H9 (cell line): ENCODE measurements at regions not wholly inside any gene's neighbourhood (a gene's known extent, or its start where the extent isn't known, plus 50 kb on each side); places are given as distances from the start of the nearest gene placed in this dataset.

Source experiments
- DNase-seq: peaks from one replicate; pipeline ENCODE4 v3.0.0-alpha.2; 2017
- H2AFZ ChIP-seq: one replicate; pipeline ENCODE4 v1.6.1; 2013; ENCODE audit warnings: mild to moderate bottlenecking, low read length, control low read depth, moderate library complexity
- H2AK5ac ChIP-seq: 2 replicates; pipeline ENCODE4 v1.6.1; 2013; ENCODE audit warnings: low read length, control low read depth, mixed read lengths; ENCODE audit not compliant: insufficient read length
- H2BK120ac ChIP-seq: one replicate; pipeline ENCODE4 v1.6.1; 2013; ENCODE audit warnings: low read depth, mild to moderate bottlenecking, low read length, control low read depth, inconsistent platforms; ENCODE audit not compliant: poor library complexity, severe bottlenecking
- H2BK12ac ChIP-seq: 2 replicates; pipeline ENCODE4 v1.6.1; 2013; ENCODE audit warnings: low read length, control low read depth, mixed read lengths, low read depth; ENCODE audit not compliant: insufficient read length
- H2BK15ac ChIP-seq: 2 replicates; pipeline ENCODE4 v1.6.1; 2013; ENCODE audit warnings: low read depth, low read length, control low read depth
- H2BK20ac ChIP-seq: one replicate; pipeline ENCODE4 v1.6.1; 2013; ENCODE audit warnings: low read depth, mild to moderate bottlenecking, low read length, control low read depth, inconsistent platforms; ENCODE audit not compliant: poor library complexity, severe bottlenecking
- H2BK5ac ChIP-seq: 2 replicates; pipeline ENCODE4 v1.6.1; 2013; ENCODE audit warnings: low read length, control low read depth, mixed read lengths; ENCODE audit not compliant: insufficient read length
- H3K14ac ChIP-seq: 2 replicates; pipeline ENCODE4 v1.6.1; 2013; ENCODE audit warnings: low read length, control low read depth; ENCODE audit not compliant: insufficient read depth
- H3K18ac ChIP-seq: 2 replicates; pipeline ENCODE4 v1.6.1; 2013; ENCODE audit warnings: low read depth, mild to moderate bottlenecking, mixed read lengths, low read length, control low read depth; ENCODE audit not compliant: insufficient read length
- H3K23ac ChIP-seq: 2 replicates; pipeline ENCODE4 v1.6.1; 2013; ENCODE audit warnings: low read length, control low read depth, mixed read lengths, low read depth; ENCODE audit not compliant: insufficient read length
- H3K23me2 ChIP-seq: 2 replicates; pipeline ENCODE4 v1.6.1; 2013; ENCODE audit warnings: low read depth, mild to moderate bottlenecking, mixed read lengths, low read length, control low read depth; ENCODE audit not compliant: insufficient read length, poor library complexity, severe bottlenecking
- H3K27ac ChIP-seq: 2 replicates; pipeline ENCODE4 v1.5.1; 2013; ENCODE audit warnings: low read length, control low read depth, mixed read lengths, low read depth; ENCODE audit not compliant: insufficient read length
- H3K27me3 ChIP-seq: 2 replicates; pipeline ENCODE4 v1.6.1; 2013; ENCODE audit warnings: low read length, control low read depth, inconsistent platforms; ENCODE audit not compliant: insufficient read depth
- H3K4ac ChIP-seq: 2 replicates; pipeline ENCODE4 v1.6.1; 2013; ENCODE audit warnings: low read depth, mild to moderate bottlenecking, control low read depth, inconsistent platforms, low read length, moderate library complexity
- H3K4me1 ChIP-seq: 2 replicates; pipeline ENCODE4 v1.6.1; 2013; ENCODE audit warnings: low read length, control low read depth, inconsistent platforms; ENCODE audit not compliant: insufficient read depth
- H3K4me2 ChIP-seq: 2 replicates; pipeline ENCODE4 v1.6.1; 2013; ENCODE audit warnings: low read length, control low read depth, mixed read lengths; ENCODE audit not compliant: insufficient read length, insufficient read depth
- H3K56ac ChIP-seq: 2 replicates; pipeline ENCODE4 v1.6.1; 2013; ENCODE audit warnings: low read depth, mild to moderate bottlenecking, mixed read lengths, low read length, control low read depth; ENCODE audit not compliant: insufficient read length
- H3K79me1 ChIP-seq: 2 replicates; pipeline ENCODE4 v1.6.1; 2013; ENCODE audit warnings: low read depth, mild to moderate bottlenecking, moderate library complexity, low read length, control low read depth, inconsistent platforms; ENCODE audit not compliant: insufficient read depth, poor library complexity, severe bottlenecking
- H3K79me2 ChIP-seq: 2 replicates; pipeline ENCODE4 v1.6.1; 2013; ENCODE audit warnings: low read length, control low read depth, inconsistent platforms; ENCODE audit not compliant: insufficient read depth
- H3K9ac ChIP-seq: 2 replicates; pipeline ENCODE4 v1.6.1; 2013; ENCODE audit warnings: low read length, control low read depth, mixed read lengths; ENCODE audit not compliant: insufficient read length; ENCODE audit errors: extremely low read depth
- H3K9me3 ChIP-seq: one replicate; pipeline ENCODE4 v1.6.1; 2013; ENCODE audit warnings: low read depth, low read length, inconsistent platforms; ENCODE audit not compliant: control insufficient read depth
- H3T11ph ChIP-seq: one replicate; pipeline ENCODE4 v1.6.1; 2013; ENCODE audit warnings: mild to moderate bottlenecking, low read length, control low read depth, inconsistent platforms
- H4K20me1 ChIP-seq: one replicate; pipeline ENCODE4 v1.6.1; 2013; ENCODE audit not compliant: control insufficient read depth, insufficient read length, insufficient read depth
- H4K5ac ChIP-seq: 2 replicates; pipeline ENCODE4 v1.6.1; 2013; ENCODE audit warnings: low read depth, mild to moderate bottlenecking, mixed read lengths, low read length, control low read depth; ENCODE audit not compliant: insufficient read length
- H4K8ac ChIP-seq: replicated peaks from 2 replicates; pipeline ENCODE4 v1.6.1; 2013; ENCODE audit warnings: low read length, control low read depth, mixed read lengths, low read depth; ENCODE audit not compliant: insufficient read length
- H4K91ac ChIP-seq: 2 replicates; pipeline ENCODE4 v1.6.1; 2013; ENCODE audit warnings: low read depth, mild to moderate bottlenecking, moderate library complexity, mixed read lengths, low read length, control low read depth; ENCODE audit not compliant: insufficient read length
- H3K27ac Mint-ChIP-seq, 3 experiments: 2 replicates in 2 of 3; 3 replicates in 1 of 3; pipeline ENCODE4 v1.8.0; 2020 to 2021; ENCODE audit warnings: mixed read lengths in 3 of 3, mild to moderate bottlenecking in 1 of 3, moderate library complexity in 1 of 3
- H3K27me3 Mint-ChIP-seq: 2 replicates; pipeline ENCODE4 v1.8.0; 2021; ENCODE audit warnings: low read depth, mild to moderate bottlenecking, moderate library complexity, mixed read lengths
- H3K36me3 Mint-ChIP-seq, 3 experiments: 2 replicates in 2 of 3; 3 replicates in 1 of 3; pipeline ENCODE4 v1.8.0; 2020 to 2021; ENCODE audit warnings: low read depth in 3 of 3, mixed read lengths in 3 of 3; ENCODE audit not compliant: insufficient read depth in 1 of 3
- H3K4me1 Mint-ChIP-seq, 2 experiments: 2 replicates each; pipeline ENCODE4 v1.8.0; 2020; ENCODE audit warnings: mixed read lengths in 2 of 2
- H3K4me3 Mint-ChIP-seq, 2 experiments: 2 replicates in 1 of 2; 3 replicates in 1 of 2; pipeline ENCODE4 v1.8.0; 2020 to 2021; ENCODE audit warnings: mild to moderate bottlenecking in 2 of 2, mixed read lengths in 2 of 2, moderate library complexity in 1 of 2
- H3K9me3 Mint-ChIP-seq, 2 experiments: 2 replicates in 1 of 2; 3 replicates in 1 of 2; pipeline ENCODE4 v1.8.0; 2020; ENCODE audit warnings: mild to moderate bottlenecking in 2 of 2, mixed read lengths in 2 of 2, moderate library complexity in 1 of 2
- CTCF ChIP-seq: fragments of 200-600 bp; sonication (generic); conservative IDR thresholded peaks from 3 replicates; pipeline ENCODE4 v1.8.0; 2021; ENCODE audit warnings: antibody characterized with exemption, mild to moderate bottlenecking
- WGBS: extraction: QIAGEN DNeasy Blood & Tissue Kit; methylation state at CpG from one replicate; pipeline ENCODE4 v1.1.7; 2013; ENCODE audit warnings: missing lambda C conversion rate, low lambda C conversion rate, mixed read lengths; ENCODE audit not compliant: insufficient read length; ENCODE audit errors: extremely low coverage; 5-methylcytosine and 5-hydroxymethylcytosine counted together

GRCh38 chr14:101102875-101103274 lies 199.4 kb upstream of the RTL1 start:
- peaks cover 14 to 16% of the 10 kb centered on the region in 2 experiments for H3K9me3 Mint-ChIP-seq
- no peak overlapping the region for H2AK5ac ChIP-seq
- WGBS: no CpG with 5 or more reads among the region's 9 CpGs

More at GRCh38 chr14:101102875-101103274, 199.4 kb upstream of the RTL1 start:
- Histone ChIP-seq H3K9me3 (no peaks in the 10 kb centered on the region), H3K4me1 (no peaks in the 10 kb centered on the region; the same call in 1 of the 2 replicates), H2BK15ac (no peak overlapping the region), H3K56ac (no peak overlapping the region), H3K14ac (no peak overlapping the region), H3K23me2 (no peaks in the 10 kb centered on the region), H3K23ac (no peak overlapping the region), H3K18ac (no peak overlapping the region), H2BK120ac (no peak overlapping the region), H3K9ac (no peak overlapping the region), H3K79me2 (no peaks in the 10 kb centered on the region), H4K91ac (no peak overlapping the region), H3K4ac (no peak overlapping the region), H4K20me1 (no peaks in the 10 kb centered on the region), H2BK5ac (no peak overlapping the region), H4K8ac (no peak overlapping the region), H2BK20ac (no peak overlapping the region), H4K5ac (no peak overlapping the region), H3K4me2 (no peak overlapping the region), H2AFZ (no peak overlapping the region), H3K27ac (no peak overlapping the region), H3K79me1 (no peaks in the 10 kb centered on the region), H3K27me3 (no peaks in the 10 kb centered on the region), H2BK12ac (no peak overlapping the region), H3T11ph (no peak overlapping the region)
- DNase-seq: peak; percentile 32
- H3K36me3 Mint-ChIP-seq: peaks cover 4 to 15% (median 9%) of the 10 kb centered on the region in 3 experiments; a peak in 6 of 7 replicates
- 0 out of 7 replicates have a peak overlapping the region, but pooled peaks of 1 of the 3 experiments have one; percentile 59 for H3K27ac Mint-ChIP-seq
- peaks cover 7 to 17% of the 10 kb centered on the region in 2 experiments; a peak in 3 of 4 replicates for H3K4me1 Mint-ChIP-seq
- H3K4me3 Mint-ChIP-seq: no peak overlapping the region
- H3K27me3 Mint-ChIP-seq: no peaks in the 10 kb centered on the region; the same call in 1 of the 2 replicates
- TF ChIP-seq CTCF: no peak
